HCT116 (cell line): ENCODE measurements at regions not wholly inside any gene's neighbourhood (a gene's known extent, or its start where the extent isn't known, plus 50 kb on each side); places are given as distances from the start of the nearest gene placed in this dataset.

Source experiments
- ATAC-seq: fragments of 200-7000 bp; cut with Tn5 transposase; 2 replicates; pipeline ENCODE4 v1.9.1; 2020; ENCODE audit warnings: mild to moderate bottlenecking, moderate library complexity
- BruUV-seq: library from RNA; stranded (reverse); fragments of 400-500 nt; replicated peaks from 2 replicates; lab custom pipeline; 2021; lab: Mats Ljungman, UMichigan
- CTCF ChIA-PET: fragments of 300-600 bp; sonication (Branson Sonifier 250); formaldehyde crosslinking; loops from one replicate; lab custom pipeline; 2021; ENCODE audit warnings: antibody characterized with exemption; lab: Charles Lee
- POLR2A ChIA-PET: fragments of 300-600, 350-600 bp; sonication (Branson Sonifier 250); formaldehyde crosslinking; loops from one replicate; lab custom pipeline; 2021; ENCODE audit warnings: antibody characterized with exemption; lab: Charles Lee
- RAD21 ChIA-PET, 2 experiments: fragments of 300-600 bp; sonication (Branson Sonifier 250); formaldehyde crosslinking; loops; one replicate each; lab custom pipeline; 2023; ENCODE audit warnings: low total read pairs in 2 of 2; ENCODE audit not compliant: uncharacterized antibody in 2 of 2, unreplicated experiment in 2 of 2, low non-redundant PET in 1 of 2; lab: Charles Lee
- DNase-seq: peaks from one replicate; pipeline ENCODE4 v3.0.0-alpha.2; 2010; ENCODE audit warnings: low read depth, low spot score
- H2AFZ ChIP-seq: fragments of 200-600 bp; shearing (Covaris generic), sonication (generic); 2 replicates; pipeline ENCODE4 v1.6.1; 2017; ENCODE audit warnings: low read depth, mixed run types, mixed read lengths, antibody characterized with exemption, low read length; ENCODE audit not compliant: poor library complexity, severe bottlenecking
- H3K27ac ChIP-seq: 2 replicates; pipeline ENCODE4 v1.5.1; 2012; ENCODE audit warnings: low read depth, low read length
- H3K27me3 ChIP-seq: fragments of 200-600 bp; sonication (generic); 2 replicates; pipeline ENCODE4 v1.6.1; 2016; ENCODE audit warnings: mixed run types, low read length, mixed read lengths; ENCODE audit not compliant: insufficient read depth
- H3K36me3 ChIP-seq, 2 experiments: fragments of 200-500 bp in 1 of 2; fragments of 200-600 bp in 1 of 2; sonication (Bioruptor generic) in 1 of 2; sonication (generic) in 1 of 2; 2 replicates each; pipeline versions ENCODE4 v1.5.1 to v1.6.1; 2014 to 2016; ENCODE audit warnings: low read length in 2 of 2, inconsistent platforms in 1 of 2, mixed read lengths in 1 of 2, mixed run types in 1 of 2; ENCODE audit not compliant: insufficient read depth in 2 of 2, control insufficient read depth in 1 of 2
- H3K4me1 ChIP-seq, 2 experiments: fragments of 200-600 bp in 1 of 2; sonication (generic) in 1 of 2; 2 replicates each; pipeline versions ENCODE4 v1.5.1 to v1.6.1; 2012 to 2017; ENCODE audit warnings: low read length in 2 of 2, inconsistent platforms in 1 of 2, mild to moderate bottlenecking in 1 of 2, mixed read lengths in 1 of 2, mixed run types in 1 of 2, moderate library complexity in 1 of 2; ENCODE audit not compliant: insufficient read depth in 2 of 2, control insufficient read depth in 1 of 2
- H3K4me2 ChIP-seq: fragments of 200-600 bp; sonication (generic); 2 replicates; pipeline ENCODE4 v1.6.1; 2017; ENCODE audit warnings: mixed run types, low read length, mixed read lengths
- H3K4me3 ChIP-seq, 2 experiments: fragments of 200-600 bp in 1 of 2; sonication (generic) in 1 of 2; replicated peaks in 1 of 2; 2 replicates each; pipeline ENCODE4 v1.5.1; 2011 to 2016; ENCODE audit warnings: low read length in 2 of 2, control low read depth in 1 of 2, low read depth in 1 of 2, mild to moderate bottlenecking in 1 of 2, mixed read lengths in 1 of 2, mixed run types in 1 of 2
- H3K79me2 ChIP-seq: fragments of 200-600 bp; sonication (generic); 2 replicates; pipeline ENCODE4 v1.6.1; 2017; ENCODE audit warnings: mild to moderate bottlenecking, mixed run types, low read length, moderate library complexity, mixed read lengths; ENCODE audit not compliant: insufficient read depth
- H3K9ac ChIP-seq: fragments of 200-600 bp; sonication (generic); 2 replicates; pipeline ENCODE4 v1.6.1; 2016; ENCODE audit warnings: low read length, mixed read lengths
- H3K9me2 ChIP-seq: fragments of 200-600 bp; sonication (generic), shearing (Covaris generic); 2 replicates; pipeline ENCODE4 v1.6.1; 2017; ENCODE audit warnings: mixed run types, mild to moderate bottlenecking, moderate library complexity; ENCODE audit not compliant: insufficient read depth
- H3K9me3 ChIP-seq, 2 experiments: fragments of 200-500 bp in 1 of 2; fragments of 200-600 bp in 1 of 2; sonication (Bioruptor generic) in 1 of 2; sonication (generic) in 1 of 2; 2 replicates each; pipeline ENCODE4 v1.6.1; 2014 to 2017; ENCODE audit warnings: low read length in 2 of 2, mixed read lengths in 2 of 2, inconsistent platforms in 1 of 2, low read depth in 1 of 2, mild to moderate bottlenecking in 1 of 2, mixed run types in 1 of 2, moderate library complexity in 1 of 2; ENCODE audit not compliant: control insufficient read depth in 1 of 2, insufficient read depth in 1 of 2
- H4K20me1 ChIP-seq: fragments of 200-600 bp; sonication (generic), shearing (Covaris generic); 2 replicates; pipeline ENCODE4 v1.6.1; 2017; ENCODE audit warnings: mixed run types, mild to moderate bottlenecking, moderate library complexity; ENCODE audit not compliant: insufficient read depth
- ATF3 ChIP-seq: IDR thresholded peaks from 2 replicates; pipeline ENCODE4 v1.6.1; 2012
- CEBPB ChIP-seq: IDR thresholded peaks from 2 replicates; pipeline ENCODE4 v1.6.1; 2012; ENCODE audit warnings: low read depth
- CTCF ChIP-seq, 3 experiments: fragments of 200-600 bp in 1 of 3; sonication (generic) in 1 of 3; IDR thresholded peaks in 2 of 3; conservative IDR thresholded peaks in 1 of 3; 2 replicates each; pipeline ENCODE4 v1.5.1; 2012 to 2017; ENCODE audit warnings: low read depth in 2 of 3, low read length in 2 of 3, antibody characterized with exemption in 1 of 3, borderline replicate concordance in 1 of 3, control low read depth in 1 of 3, mild to moderate bottlenecking in 1 of 3, mixed read lengths in 1 of 3, mixed run types in 1 of 3, moderate library complexity in 1 of 3; ENCODE audit not compliant: insufficient read depth in 1 of 3
- EGR1 ChIP-seq: IDR thresholded peaks from 2 replicates; pipeline ENCODE4 v1.6.1; 2012; ENCODE audit warnings: low read depth
- ELF1 ChIP-seq: IDR thresholded peaks from 2 replicates; pipeline ENCODE4 v1.6.1; 2012; ENCODE audit warnings: low read depth, borderline replicate concordance
- EZH2 ChIP-seq: fragments of 200-600 bp; sonication (generic); IDR thresholded peaks from 2 replicates; pipeline ENCODE4 v1.6.1; 2017; ENCODE audit warnings: antibody characterized with exemption, mixed run types
- EZH2phosphoT487 ChIP-seq: fragments of 200-600 bp; IDR thresholded peaks from 2 replicates; pipeline ENCODE4 v1.6.1; 2018; ENCODE audit warnings: antibody characterized with exemption, borderline replicate concordance
- JUND ChIP-seq: IDR thresholded peaks from 2 replicates; pipeline ENCODE4 v1.6.1; 2012
- POLR2AphosphoS5 ChIP-seq: IDR thresholded peaks from 2 replicates; pipeline ENCODE4 v1.6.1; 2011; ENCODE audit warnings: mild to moderate bottlenecking, low read depth, low read length, moderate library complexity
- SIN3A ChIP-seq: IDR thresholded peaks from 2 replicates; pipeline ENCODE4 v1.6.1; 2012; ENCODE audit warnings: low read depth
- SP1 ChIP-seq: IDR thresholded peaks from 2 replicates; pipeline ENCODE4 v1.6.1; 2012; ENCODE audit warnings: low read depth
- SRF ChIP-seq: IDR thresholded peaks from 2 replicates; pipeline ENCODE4 v1.6.1; 2012; ENCODE audit warnings: low read depth
- ZFX ChIP-seq: fragments of 450-650 bp; IDR thresholded peaks from 2 replicates; pipeline ENCODE4 v1.6.1; 2017
- ZNF274 ChIP-seq: fragments of 200-500 bp; sonication (Bioruptor generic); IDR thresholded peaks from 2 replicates; pipeline ENCODE4 v1.6.1; 2014; ENCODE audit warnings: mild to moderate bottlenecking, low read depth, low read length, inconsistent platforms
- intact Hi-C: fragments of 100-400 bp; cut with micrococcal nuclease; formaldehyde crosslinking; loops from 2 replicates; pipeline ENCODE4 v1.10.0; 2022
- TF ChIP-seq, protein P1 (sequence below): IDR thresholded peaks from 2 replicates; pipeline ENCODE4 v1.6.1; 2011; ENCODE audit warnings: mild to moderate bottlenecking, low read length, moderate library complexity; ENCODE audit not compliant: insufficient replicate concordance; ENCODE audit errors: extremely low read depth

- no peaks in the 10 kb centered on the region for H4K20me1 ChIP-seq
- H2AFZ ChIP-seq = no peak overlapping the region
- DNase-seq (no peak), ATAC-seq (no peak)
- intact Hi-C loops = no loop called here
- H3K4me2 ChIP-seq = no peak overlapping the region
- H3K9me3 ChIP-seq = no peaks in the 10 kb centered on the region
- H3K27me3 ChIP-seq = no peaks in the 10 kb centered on the region
- H3K4me1 ChIP-seq = no peaks in the 10 kb centered on the region
- H3K9ac ChIP-seq = no peak overlapping the region
- CTCF ChIA-PET = interaction anchor here (1.9 kb wide), 1 partner anchor 19 kb away, joined by 4 read pairs; no protein-coding TSS in a partner anchor
- BruUV-seq = no TSS peak
- H3K36me3 ChIP-seq = no peaks in the 10 kb centered on the region
- no peak overlapping the region for H3K27ac ChIP-seq
- no peak for TF ChIP-seq CEBPB
- TF ChIP-seq ATF3 = no peak
- no peak for TF ChIP-seq EZH2
- no peak for TF ChIP-seq JUND
- no peak for TF ChIP-seq CTCF (IDR thresholded peaks at IDR 0.05 in 2 of 3, conservative IDR thresholded peaks at IDR 0.05 in 1 of 3; ENCODE audit: borderline replicate concordance in 1 of 3, insufficient read depth in 1 of 3, low read depth in 2 of 3, low read length in 2 of 3)
- no peak for TF ChIP-seq EZH2phosphoT487
- TF ChIP-seq ELF1 = no peak
- no peak for TF ChIP-seq EGR1
- TF ChIP-seq SRF = no peak
- TF ChIP-seq POLR2AphosphoS5 = no peak
- no peak for TF ChIP-seq ZNF274
- TF ChIP-seq, protein P1, sequence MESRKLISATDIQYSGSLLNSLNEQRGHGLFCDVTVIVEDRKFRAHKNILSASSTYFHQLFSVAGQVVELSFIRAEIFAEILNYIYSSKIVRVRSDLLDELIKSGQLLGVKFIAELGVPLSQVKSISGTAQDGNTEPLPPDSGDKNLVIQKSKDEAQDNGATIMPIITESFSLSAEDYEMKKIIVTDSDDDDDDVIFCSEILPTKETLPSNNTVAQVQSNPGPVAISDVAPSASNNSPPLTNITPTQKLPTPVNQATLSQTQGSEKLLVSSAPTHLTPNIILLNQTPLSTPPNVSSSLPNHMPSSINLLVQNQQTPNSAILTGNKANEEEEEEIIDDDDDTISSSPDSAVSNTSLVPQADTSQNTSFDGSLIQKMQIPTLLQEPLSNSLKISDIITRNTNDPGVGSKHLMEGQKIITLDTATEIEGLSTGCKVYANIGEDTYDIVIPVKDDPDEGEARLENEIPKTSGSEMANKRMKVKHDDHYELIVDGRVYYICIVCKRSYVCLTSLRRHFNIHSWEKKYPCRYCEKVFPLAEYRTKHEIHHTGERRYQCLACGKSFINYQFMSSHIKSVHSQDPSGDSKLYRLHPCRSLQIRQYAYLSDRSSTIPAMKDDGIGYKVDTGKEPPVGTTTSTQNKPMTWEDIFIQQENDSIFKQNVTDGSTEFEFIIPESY = no peak
- TF ChIP-seq ZFX = no peak
- no peak for TF ChIP-seq SP1
- no peak for TF ChIP-seq SIN3A
- H3K79me2 ChIP-seq = no peaks in the 10 kb centered on the region
- RAD21 ChIA-PET = no interaction called here
- H3K9me2 ChIP-seq = no peaks in the 10 kb centered on the region
- no peak overlapping the region for H3K4me3 ChIP-seq
- POLR2A ChIA-PET = no interaction called here
These were observed 165.3 kb downstream of the FTCDNL1 start for GRCh38 chr2:199685669-199686068.
